ENCODE measurements at regions not wholly inside any gene's neighbourhood (a gene's known extent, or its start where the extent isn't known, plus 50 kb on each side); places are given as distances from the start of the nearest gene placed in this dataset.
A peak's percentile ranks its signal among the peaks of the same experiment; 100 is the strongest.

DNA sequence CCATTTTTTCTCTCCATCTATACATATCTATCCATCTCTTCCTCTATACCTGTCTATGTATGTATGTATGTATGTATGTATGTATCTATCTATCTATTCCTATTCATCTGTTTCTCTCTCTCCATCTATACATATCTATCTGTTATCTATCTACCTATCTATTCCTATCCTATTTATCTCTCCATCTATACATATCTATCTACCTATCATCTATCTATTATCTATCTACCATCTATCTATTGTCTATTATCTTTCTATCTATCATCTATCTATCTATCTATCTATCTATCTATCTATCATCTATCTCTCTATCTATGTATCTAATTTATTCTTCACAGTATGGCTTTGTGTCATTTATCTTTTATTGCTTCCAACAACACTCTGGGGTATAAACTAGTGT lies 1124.4 kb downstream of the TYW1 start:
- no peak overlapping the region for H3K9ac ChIP-seq (ENCODE audit: low read length in 3 of 3)
- H3K27ac ChIP-seq (ENCODE audit: low read depth in 2 of 2, low read length in 2 of 2) = no peak overlapping the region
- H3K27me3 ChIP-seq (ENCODE audit: control insufficient read depth, insufficient read depth, low read length) = no peaks in the 10 kb centered on the region
- no peaks in the 10 kb centered on the region for H3K4me1 ChIP-seq (ENCODE audit: control insufficient read depth in 2 of 3, insufficient read depth in 2 of 3, low read depth in 1 of 3, low read length in 3 of 3)
- TF ChIP-seq, protein P1, sequence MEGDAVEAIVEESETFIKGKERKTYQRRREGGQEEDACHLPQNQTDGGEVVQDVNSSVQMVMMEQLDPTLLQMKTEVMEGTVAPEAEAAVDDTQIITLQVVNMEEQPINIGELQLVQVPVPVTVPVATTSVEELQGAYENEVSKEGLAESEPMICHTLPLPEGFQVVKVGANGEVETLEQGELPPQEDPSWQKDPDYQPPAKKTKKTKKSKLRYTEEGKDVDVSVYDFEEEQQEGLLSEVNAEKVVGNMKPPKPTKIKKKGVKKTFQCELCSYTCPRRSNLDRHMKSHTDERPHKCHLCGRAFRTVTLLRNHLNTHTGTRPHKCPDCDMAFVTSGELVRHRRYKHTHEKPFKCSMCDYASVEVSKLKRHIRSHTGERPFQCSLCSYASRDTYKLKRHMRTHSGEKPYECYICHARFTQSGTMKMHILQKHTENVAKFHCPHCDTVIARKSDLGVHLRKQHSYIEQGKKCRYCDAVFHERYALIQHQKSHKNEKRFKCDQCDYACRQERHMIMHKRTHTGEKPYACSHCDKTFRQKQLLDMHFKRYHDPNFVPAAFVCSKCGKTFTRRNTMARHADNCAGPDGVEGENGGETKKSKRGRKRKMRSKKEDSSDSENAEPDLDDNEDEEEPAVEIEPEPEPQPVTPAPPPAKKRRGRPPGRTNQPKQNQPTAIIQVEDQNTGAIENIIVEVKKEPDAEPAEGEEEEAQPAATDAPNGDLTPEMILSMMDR (IDR thresholded peaks at IDR 0.05; ENCODE audit: borderline replicate concordance, extremely low read depth, insufficient read depth) = no peak
- peak; percentile 3 for FAIRE-seq
- H3K36me3 ChIP-seq (ENCODE audit: control insufficient read depth in 2 of 3, insufficient read depth in 3 of 3, low read length in 3 of 3) = no peaks in the 10 kb centered on the region
- no peak for DNase-seq
- no peak overlapping the region for H3K4me3 ChIP-seq (ENCODE audit: low read length in 3 of 3)
- H3K9me3 ChIP-seq (ENCODE audit: control insufficient read depth in 2 of 3, insufficient read depth in 1 of 3, low read length in 3 of 3) = peaks cover 0 to 13% (median 5%) of the 10 kb centered on the region in 3 donors
- intact Hi-C loops (cut with DNase I) = no loop called here

DNA sequence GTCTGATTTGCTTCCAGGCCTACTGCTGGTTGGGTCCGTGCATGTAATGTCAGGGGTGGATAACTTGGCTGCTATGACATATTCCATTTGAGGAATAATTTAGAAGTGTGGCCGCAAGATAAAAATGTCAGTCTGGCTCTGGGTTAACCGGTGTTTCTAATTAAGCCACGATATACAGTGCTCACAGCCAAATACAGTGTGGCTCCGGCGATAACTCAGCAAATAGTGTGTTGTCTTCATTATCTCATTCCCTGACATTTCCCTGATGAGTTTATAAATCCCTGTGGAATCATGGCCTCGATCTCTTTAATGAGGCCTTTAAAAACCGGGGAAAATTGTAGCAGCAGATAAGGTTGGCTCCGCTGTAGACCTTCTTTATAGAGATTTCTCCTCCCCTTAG lies 1125.0 kb downstream of the TYW1 start:
- Histone ChIP-seq H3K27ac (ENCODE audit: low read depth in 2 of 2, low read length in 2 of 2) (no peak overlapping the region), H3K4me1 (ENCODE audit: control insufficient read depth in 2 of 3, insufficient read depth in 2 of 3, low read depth in 1 of 3, low read length in 3 of 3) (no peaks in the 10 kb centered on the region), H3K36me3 (ENCODE audit: control insufficient read depth in 2 of 3, insufficient read depth in 3 of 3, low read length in 3 of 3) (no peaks in the 10 kb centered on the region), H3K4me3 (ENCODE audit: low read length in 3 of 3) (no peak overlapping the region), H3K9me3 (ENCODE audit: control insufficient read depth in 2 of 3, insufficient read depth in 1 of 3, low read length in 3 of 3) (peaks cover 0 to 13% (median 5%) of the 10 kb centered on the region in 3 donors), H3K9ac (ENCODE audit: low read length in 3 of 3) (no peak overlapping the region), H3K27me3 (ENCODE audit: control insufficient read depth, insufficient read depth, low read length) (no peaks in the 10 kb centered on the region)
- TF ChIP-seq, protein P1 (IDR thresholded peaks at IDR 0.05; ENCODE audit: borderline replicate concordance, extremely low read depth, insufficient read depth) = no peak
- FAIRE-seq (no peak), DNase-seq (peak in 1 of 5 donors; percentile 33)
- intact Hi-C loops (cut with DNase I) = no loop called here

DNA sequence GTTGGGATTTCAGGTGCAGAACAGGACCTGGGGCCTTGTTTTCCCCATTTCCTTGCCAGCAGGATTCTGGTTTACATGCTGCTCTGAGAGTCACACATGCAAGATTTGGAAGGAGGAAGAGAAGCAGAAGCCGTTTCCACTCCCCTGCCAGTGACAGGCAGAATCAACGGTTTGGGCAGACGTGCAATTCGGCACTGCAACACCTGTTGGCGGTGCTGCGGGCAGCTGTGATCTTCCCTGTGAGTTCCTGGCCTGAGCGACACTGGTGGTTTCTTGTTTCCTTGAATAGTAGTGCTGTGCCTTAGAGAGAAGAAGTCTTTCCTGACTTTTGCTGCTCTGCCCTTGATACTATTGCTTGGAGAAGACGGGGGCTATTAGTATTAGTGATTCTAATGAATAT lies 1126.2 kb downstream of the TYW1 start:
- FAIRE-seq = no peak
- intact Hi-C loops (cut with DNase I) = no loop called here

More for the DNA sequence above, 1126.2 kb downstream of the TYW1 start:
- Histone ChIP-seq H3K27me3 (ENCODE audit: control insufficient read depth, insufficient read depth, low read length) (no peaks in the 10 kb centered on the region), H3K4me1 (ENCODE audit: control insufficient read depth in 2 of 3, insufficient read depth in 2 of 3, low read depth in 1 of 3, low read length in 3 of 3) (no peaks in the 10 kb centered on the region), H3K9me3 (ENCODE audit: control insufficient read depth in 2 of 3, insufficient read depth in 1 of 3, low read length in 3 of 3) (peaks cover 0 to 13% (median 5%) of the 10 kb centered on the region in 3 donors), H3K36me3 (ENCODE audit: control insufficient read depth in 2 of 3, insufficient read depth in 3 of 3, low read length in 3 of 3) (no peaks in the 10 kb centered on the region), H3K4me3 (ENCODE audit: low read length in 3 of 3) (no peak overlapping the region), H3K9ac (ENCODE audit: low read length in 3 of 3) (no peak overlapping the region), H3K27ac (ENCODE audit: low read depth in 2 of 2, low read length in 2 of 2) (no peak overlapping the region)
- TF ChIP-seq, protein P1 (IDR thresholded peaks at IDR 0.05; ENCODE audit: borderline replicate concordance, extremely low read depth, insufficient read depth) = no peak
- DNase-seq = peak in 3 of 5 donors; percentile 29 to 48 (median 31)

All from kidney (tissue), 13 donors.